EH (cell line): ENCODE measurements at regions not wholly inside any gene's neighbourhood (a gene's known extent, or its start where the extent isn't known, plus 50 kb on each side); places are given as distances from the start of the nearest gene placed in this dataset.

Experiments used
- DNase-seq: peaks from one replicate; pipeline ENCODE4 v3.0.0-alpha.2; 2015; ENCODE audit warnings: low read depth

- DNase-seq = no peak
Measured at GRCh38 chr1:193733674-193734073, 547.3 kb upstream of the B3GALT2 start.

- DNase-seq = peak; percentile 29
Measured at GRCh38 chr1:193730017-193730416, 543.6 kb upstream of the B3GALT2 start.

- DNase-seq = peak; percentile 10
Measured at GRCh38 chr1:193729429-193729828, 543.0 kb upstream of the B3GALT2 start.

GRCh38 chr1:193727850-193728249, 541.4 kb upstream of the B3GALT2 start:
- DNase-seq = no peak

GRCh38 chr1:193726722-193727121, 540.3 kb upstream of the B3GALT2 start:
- no peak for DNase-seq

GRCh38 chr1:193712392-193712791, 526.0 kb upstream of the B3GALT2 start:
- DNase-seq = no peak

GRCh38 chr1:193709607-193710006, 523.2 kb upstream of the B3GALT2 start:
- no peak for DNase-seq

GRCh38 chr1:193707271-193708021, 521.0 kb upstream of the B3GALT2 start:
- peak; percentile 72 for DNase-seq

- peak; percentile 30 for DNase-seq
Measured at GRCh38 chr1:193706766-193707165, 520.4 kb upstream of the B3GALT2 start.

- peak; percentile 50 for DNase-seq
Measured at GRCh38 chr1:193705554-193705981, 519.2 kb upstream of the B3GALT2 start.

GRCh38 chr1:193703655-193704054, 517.2 kb upstream of the B3GALT2 start:
- no peak for DNase-seq

- peak; percentile 49 for DNase-seq
Measured at GRCh38 chr1:193703121-193703520, 516.7 kb upstream of the B3GALT2 start.

- no peak for DNase-seq
Measured at GRCh38 chr1:193701759-193702158, 515.3 kb upstream of the B3GALT2 start.

- peak; percentile 84 for DNase-seq
Measured at GRCh38 chr1:193700710-193701355, 514.4 kb upstream of the B3GALT2 start.

GRCh38 chr1:193699261-193699660, 512.8 kb upstream of the B3GALT2 start:
- no peak for DNase-seq

- no peak for DNase-seq
Measured at GRCh38 chr1:193697776-193698175, 511.4 kb upstream of the B3GALT2 start.

GRCh38 chr1:193697115-193697762, 510.8 kb upstream of the B3GALT2 start:
- no peak for DNase-seq

GRCh38 chr1:193694741-193695140, 508.3 kb upstream of the B3GALT2 start:
- DNase-seq = no peak

GRCh38 chr1:193685986-193686385, 499.6 kb upstream of the B3GALT2 start:
- DNase-seq = no peak

- DNase-seq = no peak
Measured at GRCh38 chr1:193681422-193681821, 495.0 kb upstream of the B3GALT2 start.

GRCh38 chr1:193680924-193681316, 494.5 kb upstream of the B3GALT2 start:
- no peak for DNase-seq

GRCh38 chr1:193680247-193680923, 494.0 kb upstream of the B3GALT2 start:
- DNase-seq = no peak

- peak; percentile 19 for DNase-seq
Measured at GRCh38 chr1:193677874-193678273, 491.5 kb upstream of the B3GALT2 start.
